ENCODE measurements at regions not wholly inside any gene's neighbourhood (a gene's known extent, or its start where the extent isn't known, plus 50 kb on each side); places are given as distances from the start of the nearest gene placed in this dataset.

DNA sequence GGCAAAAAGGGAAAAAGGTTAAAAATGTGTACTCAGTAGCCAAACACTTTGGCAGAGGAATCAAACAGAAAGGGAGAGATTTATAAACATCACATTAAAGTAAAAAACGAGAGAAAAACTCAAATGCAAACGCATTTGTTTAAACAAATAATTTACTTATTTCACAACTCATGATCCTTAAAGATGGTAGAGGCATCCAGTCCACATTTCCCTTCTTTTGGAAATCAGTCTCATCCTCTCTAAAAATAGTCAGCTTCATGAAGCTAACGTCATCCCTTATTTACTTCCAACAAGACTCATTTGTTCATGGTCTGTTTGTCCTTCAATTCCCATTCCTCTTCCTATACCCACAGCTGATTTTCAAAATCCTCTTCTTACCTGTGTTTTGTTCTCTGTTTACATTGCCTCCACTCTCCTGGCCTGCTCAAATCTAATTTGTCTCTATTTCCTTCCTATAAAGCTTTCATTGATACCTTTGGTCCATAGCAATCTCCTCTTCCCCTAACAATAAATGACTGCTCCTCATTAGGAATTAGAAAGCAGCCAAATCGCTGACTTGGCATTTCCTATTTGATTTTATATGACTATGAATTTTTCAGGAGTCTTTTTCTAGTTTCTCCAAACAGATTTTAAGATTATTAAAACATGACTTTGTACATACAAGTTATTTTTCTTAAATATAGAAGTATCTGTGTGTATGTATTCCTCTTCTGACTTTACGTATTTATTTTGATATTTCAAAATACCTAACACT, 805.3 kb downstream of the TLE1 start:
- intact Hi-C loops (cut with DNase I, micrococcal nuclease), result no loop called here
- no peaks in the 10 kb centered on the region for H3K9me3 ChIP-seq
- DNase-seq, result no peak
- H3K4me3 ChIP-seq, result no peak overlapping the region
- ATAC-seq, result no peak
- no peaks in the 10 kb centered on the region for H3K4me1 ChIP-seq (ENCODE audit: low read depth)
- TF ChIP-seq, protein P1, sequence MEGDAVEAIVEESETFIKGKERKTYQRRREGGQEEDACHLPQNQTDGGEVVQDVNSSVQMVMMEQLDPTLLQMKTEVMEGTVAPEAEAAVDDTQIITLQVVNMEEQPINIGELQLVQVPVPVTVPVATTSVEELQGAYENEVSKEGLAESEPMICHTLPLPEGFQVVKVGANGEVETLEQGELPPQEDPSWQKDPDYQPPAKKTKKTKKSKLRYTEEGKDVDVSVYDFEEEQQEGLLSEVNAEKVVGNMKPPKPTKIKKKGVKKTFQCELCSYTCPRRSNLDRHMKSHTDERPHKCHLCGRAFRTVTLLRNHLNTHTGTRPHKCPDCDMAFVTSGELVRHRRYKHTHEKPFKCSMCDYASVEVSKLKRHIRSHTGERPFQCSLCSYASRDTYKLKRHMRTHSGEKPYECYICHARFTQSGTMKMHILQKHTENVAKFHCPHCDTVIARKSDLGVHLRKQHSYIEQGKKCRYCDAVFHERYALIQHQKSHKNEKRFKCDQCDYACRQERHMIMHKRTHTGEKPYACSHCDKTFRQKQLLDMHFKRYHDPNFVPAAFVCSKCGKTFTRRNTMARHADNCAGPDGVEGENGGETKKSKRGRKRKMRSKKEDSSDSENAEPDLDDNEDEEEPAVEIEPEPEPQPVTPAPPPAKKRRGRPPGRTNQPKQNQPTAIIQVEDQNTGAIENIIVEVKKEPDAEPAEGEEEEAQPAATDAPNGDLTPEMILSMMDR (IDR thresholded peaks at IDR 0.05), result no peak
- H3K36me3 ChIP-seq (ENCODE audit: low read depth), result no peaks in the 10 kb centered on the region

DNA sequence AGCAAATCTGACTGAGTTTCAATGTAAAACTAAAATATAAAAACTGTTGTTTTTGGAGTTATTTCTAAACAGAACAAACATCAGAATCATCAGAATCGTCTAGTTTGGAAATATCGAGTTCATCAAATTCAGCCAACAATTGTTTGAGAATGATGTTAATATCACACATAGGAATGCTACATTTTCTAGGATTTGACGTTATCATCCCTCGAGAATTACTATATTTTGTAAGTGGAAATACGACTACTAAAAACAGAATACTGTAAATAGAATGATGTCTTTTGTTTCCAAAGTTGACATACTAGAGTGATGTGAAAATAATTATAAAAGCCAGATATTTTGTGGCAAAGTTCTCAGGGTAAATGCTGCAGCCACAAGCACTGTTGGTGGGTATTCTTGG, 805.9 kb downstream of the TLE1 start:
- H3K4me1 ChIP-seq (ENCODE audit: low read depth), result no peaks in the 10 kb centered on the region
- H3K4me3 ChIP-seq, result no peak overlapping the region
- DNase-seq (no peak), ATAC-seq (no peak)
- H3K36me3 ChIP-seq (ENCODE audit: low read depth), result no peaks in the 10 kb centered on the region
- H3K9me3 ChIP-seq, result no peaks in the 10 kb centered on the region
- TF ChIP-seq, protein P1 (IDR thresholded peaks at IDR 0.05), result no peak
- intact Hi-C loops (cut with DNase I, micrococcal nuclease), result no loop called here

DNA sequence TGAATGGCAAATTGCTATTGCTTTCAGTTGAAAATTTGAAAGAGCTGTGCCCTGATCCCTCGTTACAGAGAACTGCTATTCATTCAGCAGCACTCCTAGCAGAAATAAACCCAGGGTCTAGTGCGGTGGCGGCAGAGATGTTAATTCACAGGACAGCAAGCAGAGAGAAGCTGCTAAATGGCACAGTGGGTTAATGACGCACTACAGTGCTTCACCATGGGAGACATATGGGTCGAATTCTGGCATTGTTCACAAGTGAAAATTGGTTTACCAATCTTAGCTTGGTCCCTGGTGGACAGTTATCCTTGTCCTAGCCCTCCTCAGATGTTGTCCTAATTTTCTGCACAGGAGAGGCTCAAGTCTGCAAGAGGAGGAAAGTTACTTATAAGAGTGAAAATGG, 807.4 kb downstream of the TLE1 start:
- no peak for DNase-seq
- intact Hi-C loops (cut with DNase I, micrococcal nuclease), result no loop called here

GRCh38 chr9:80881320-80881719, 808.0 kb downstream of the TLE1 start:
- ATAC-seq, result no peak

More for the DNA sequence above, 807.4 kb downstream of the TLE1 start:
- TF ChIP-seq, protein P1 (IDR thresholded peaks at IDR 0.05), result no peak
- Histone ChIP-seq H3K4me1 (ENCODE audit: low read depth) (no peaks in the 10 kb centered on the region), H3K4me3 (no peak overlapping the region), H3K9me3 (no peaks in the 10 kb centered on the region), H3K36me3 (ENCODE audit: low read depth) (no peaks in the 10 kb centered on the region)
- ATAC-seq, result no peak

DNA sequence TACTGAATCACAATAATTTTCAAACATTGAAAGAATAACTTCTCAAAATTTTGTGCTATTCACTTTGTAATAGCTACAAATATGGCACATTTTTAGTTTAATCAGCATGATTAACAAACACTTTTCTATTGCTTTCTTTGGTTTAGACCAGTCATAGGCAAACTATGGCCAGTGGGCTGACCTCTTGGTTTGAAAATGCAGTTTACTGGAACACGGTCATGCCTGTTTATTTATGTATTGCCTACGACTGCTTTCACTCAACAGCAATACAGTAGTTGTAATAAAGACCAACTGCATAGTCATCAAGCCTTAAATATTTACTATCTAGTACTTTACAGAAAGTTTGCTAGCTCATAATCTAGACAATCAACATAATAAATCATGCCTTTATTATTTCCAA, 810.8 kb downstream of the TLE1 start:
- no peak overlapping the region for H3K4me3 ChIP-seq
- intact Hi-C loops (cut with DNase I, micrococcal nuclease), result no loop called here
- no peaks in the 10 kb centered on the region for H3K4me1 ChIP-seq (ENCODE audit: low read depth)
- TF ChIP-seq, protein P1 (IDR thresholded peaks at IDR 0.05), result no peak
- no peak for DNase-seq
- H3K36me3 ChIP-seq (ENCODE audit: low read depth), result no peaks in the 10 kb centered on the region
- ATAC-seq, result no peak
- H3K9me3 ChIP-seq, result no peaks in the 10 kb centered on the region

More at GRCh38 chr9:80881320-80881719, 808.0 kb downstream of the TLE1 start:
- DNase-seq, result no peak
- intact Hi-C loops (cut with DNase I, micrococcal nuclease), result no loop called here
- TF ChIP-seq, protein P1 (IDR thresholded peaks at IDR 0.05), result no peak
- Histone ChIP-seq H3K36me3 (ENCODE audit: low read depth) (no peaks in the 10 kb centered on the region), H3K4me3 (no peak overlapping the region), H3K4me1 (ENCODE audit: low read depth) (no peaks in the 10 kb centered on the region), H3K9me3 (no peaks in the 10 kb centered on the region)
